HUDEP-2 (cell line): ENCODE measurements at regions not wholly inside any gene's neighbourhood (a gene's known extent, or its start where the extent isn't known, plus 50 kb on each side); places are given as distances from the start of the nearest gene placed in this dataset.

Source experiments
- DNase-seq, 76 experiments: peaks; one replicate each; lab custom pipeline; 2025; ENCODE audit not compliant: unreplicated experiment in 76 of 76; lab: John Stamatoyannopoulos, UW

- no peak for DNase-seq
Observed at GRCh38 chr3:167188592-167188991, 191.5 kb downstream of the ZBBX start.

GRCh38 chr3:167187221-167187620 lies 192.9 kb downstream of the ZBBX start:
- no peak for DNase-seq

- DNase-seq: no peak
Observed at GRCh38 chr3:167184511-167184910, 195.6 kb downstream of the ZBBX start.

GRCh38 chr3:167172377-167172776 lies 207.7 kb downstream of the ZBBX start:
- DNase-seq: no peak

- DNase-seq: no peak
Observed at GRCh38 chr3:167167491-167167890, 212.6 kb downstream of the ZBBX start.

- DNase-seq: no peak
Observed at GRCh38 chr3:167166594-167167253, 213.4 kb downstream of the ZBBX start.

- DNase-seq: no peak
Observed at GRCh38 chr3:167166012-167166411, 214.1 kb downstream of the ZBBX start.

GRCh38 chr3:167163580-167163979 lies 216.5 kb downstream of the ZBBX start:
- no peak for DNase-seq

GRCh38 chr3:167162083-167162482 lies 218.0 kb downstream of the ZBBX start:
- DNase-seq: no peak

GRCh38 chr3:167160781-167161180 lies 219.3 kb downstream of the ZBBX start:
- DNase-seq: no peak

- DNase-seq: no peak
Observed at GRCh38 chr3:167151636-167152035, 228.5 kb downstream of the ZBBX start.

GRCh38 chr3:167148136-167148535 lies 232.0 kb downstream of the ZBBX start:
- no peak for DNase-seq

GRCh38 chr3:167146911-167147310 lies 233.2 kb downstream of the ZBBX start:
- DNase-seq: no peak

- DNase-seq: no peak
Observed at GRCh38 chr3:167125612-167126407, 254.3 kb downstream of the ZBBX start.

- DNase-seq: no peak
Observed at GRCh38 chr3:167120828-167121227, 259.3 kb downstream of the ZBBX start.

- no peak for DNase-seq
Observed at GRCh38 chr3:167116120-167116922, 263.8 kb downstream of the ZBBX start.

GRCh38 chr3:167115331-167115934 lies 264.7 kb downstream of the ZBBX start:
- no peak for DNase-seq

- DNase-seq: no peak
Observed at GRCh38 chr3:167114619-167115018, 265.5 kb downstream of the ZBBX start.

- DNase-seq: no peak
Observed at GRCh38 chr3:167113035-167113830, 266.9 kb downstream of the ZBBX start.

- no peak for DNase-seq
Observed at GRCh38 chr3:167110901-167111300, 269.2 kb downstream of the ZBBX start.
